ENCODE measurements at regions not wholly inside any gene's neighbourhood (a gene's known extent, or its start where the extent isn't known, plus 50 kb on each side); places are given as distances from the start of the nearest gene placed in this dataset.
"Not testable (repeated sequence)": the region's sequence is repeated elsewhere in the genome, so short reads cannot be mapped to it uniquely, and the experiment has no call there.

DNA sequence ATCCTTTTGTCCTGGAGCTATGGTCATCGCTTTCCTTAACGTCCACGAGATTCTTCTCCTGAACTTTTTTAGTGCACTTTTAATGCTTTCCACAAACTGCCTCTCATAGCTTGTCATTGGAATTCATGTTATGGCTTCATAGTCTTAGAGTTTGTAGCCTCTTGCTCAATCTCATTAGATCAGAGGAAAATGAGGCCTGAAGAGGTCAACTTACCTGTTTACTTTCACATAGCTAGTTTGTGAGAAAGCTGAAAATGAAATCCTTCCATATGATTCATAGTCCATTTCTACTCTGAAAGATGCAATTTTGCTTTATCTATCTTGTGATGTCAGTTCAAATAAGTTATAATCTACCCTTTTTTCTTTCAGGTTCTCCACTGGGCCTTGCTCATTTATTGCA, 1747.2 kb upstream of the RAG2 start:
- intact Hi-C loops (cut with DNase I, micrococcal nuclease): no loop called here
- ATAC-seq (no peak), DNase-seq (no peak)
- ChIA-PET POLR2A (no interaction called here), CTCF (no interaction called here)
- H3K27ac Mint-ChIP-seq: no peak overlapping the region
- peaks cover 16% of the 10 kb centered on the region for H3K9me3 Mint-ChIP-seq (ENCODE audit: low read depth)
- H3K36me3 Mint-ChIP-seq (ENCODE audit: low read depth): no peaks in the 10 kb centered on the region
- H3K4me3 Mint-ChIP-seq: no peak overlapping the region
- H3K27me3 Mint-ChIP-seq: no peaks in the 10 kb centered on the region
- no peaks in the 10 kb centered on the region for H3K4me1 Mint-ChIP-seq

DNA sequence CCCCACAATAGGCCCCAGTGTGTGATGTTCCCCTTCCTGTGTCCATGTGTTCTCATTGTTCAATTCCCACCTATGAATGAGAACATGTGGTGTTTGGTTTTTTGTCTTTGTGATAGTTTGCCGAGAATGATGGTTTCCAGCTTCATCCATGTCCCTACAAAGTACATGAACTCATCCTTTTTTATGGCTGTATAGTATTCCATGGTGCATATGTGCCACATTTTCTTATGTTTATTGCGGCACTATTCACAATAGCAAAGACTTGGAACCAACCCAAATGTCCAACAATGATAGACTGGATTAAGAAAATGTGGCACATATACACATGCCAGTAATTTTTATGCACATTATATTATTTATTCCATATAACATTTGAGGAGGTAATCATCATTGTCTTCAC, 1743.6 kb upstream of the RAG2 start:
- POLR2A ChIA-PET; H3K27me3 Mint-ChIP-seq; CTCF ChIA-PET; H3K4me3 Mint-ChIP-seq; H3K4me1 Mint-ChIP-seq; DNase-seq; intact Hi-C loops (cut with DNase I, micrococcal nuclease); ATAC-seq; H3K36me3 Mint-ChIP-seq (ENCODE audit: low read depth); H3K27ac Mint-ChIP-seq: not testable (repeated sequence)
- peaks cover 11% of the 10 kb centered on the region for H3K9me3 Mint-ChIP-seq (ENCODE audit: low read depth)

DNA sequence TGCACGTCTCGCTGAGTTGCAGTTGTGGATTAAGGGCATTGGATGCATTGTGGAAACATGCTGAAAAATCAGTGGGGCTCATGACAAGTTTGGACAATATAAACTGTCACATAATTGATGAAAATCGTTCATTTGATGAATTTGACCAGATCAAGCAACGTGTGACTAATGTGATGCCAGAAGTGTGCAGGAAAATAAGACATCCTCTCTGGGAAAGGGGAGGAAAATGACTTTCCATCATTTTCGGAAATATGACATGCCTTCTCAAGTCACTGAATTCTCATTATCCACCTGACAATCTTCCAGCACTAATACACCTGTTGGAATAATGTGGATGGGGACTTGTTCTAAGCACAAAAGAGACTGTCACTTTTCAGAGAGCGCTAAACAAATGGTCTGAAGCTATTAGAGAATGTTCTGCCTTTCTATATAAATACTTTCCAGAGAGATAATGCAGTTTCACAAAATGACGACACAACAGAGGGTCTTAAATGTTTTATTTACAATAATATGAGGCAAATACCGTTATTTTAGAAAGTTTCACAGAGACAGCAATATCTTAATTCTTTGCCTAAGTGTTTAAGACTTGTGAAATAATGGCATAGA, 1741.9 kb upstream of the RAG2 start:
- H3K4me1 Mint-ChIP-seq: no peaks in the 10 kb centered on the region
- POLR2A ChIA-PET: no interaction called here
- DNase-seq (no peak), ATAC-seq (no peak)
- no peaks in the 10 kb centered on the region for H3K36me3 Mint-ChIP-seq (ENCODE audit: low read depth)
- H3K27me3 Mint-ChIP-seq: no peaks in the 10 kb centered on the region
- intact Hi-C loops (cut with DNase I, micrococcal nuclease): no loop called here
- H3K27ac Mint-ChIP-seq: no peak overlapping the region
- H3K9me3 Mint-ChIP-seq (ENCODE audit: low read depth): peaks cover 16% of the 10 kb centered on the region
- CTCF ChIA-PET: no interaction called here
- no peak overlapping the region for H3K4me3 Mint-ChIP-seq

DNA sequence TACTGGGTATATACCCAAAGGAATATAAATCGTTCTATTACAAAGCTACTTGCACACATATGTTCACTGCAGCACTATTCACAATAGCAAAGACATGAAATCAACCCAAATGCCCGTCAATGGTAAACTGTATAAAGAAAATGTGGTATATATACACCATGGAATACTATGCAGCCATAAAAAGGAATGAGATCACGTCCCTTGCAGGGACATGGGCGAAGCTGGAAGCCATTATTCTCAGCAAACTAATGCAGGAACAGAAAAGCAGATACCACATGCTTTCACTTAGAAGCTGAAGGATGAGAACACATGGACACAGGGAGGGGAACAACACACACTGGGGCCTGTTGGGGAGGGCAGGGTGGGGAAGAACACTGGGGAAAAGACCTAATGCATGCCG, 1740.0 kb upstream of the RAG2 start:
- intact Hi-C loops (cut with DNase I, micrococcal nuclease); DNase-seq; H3K4me3 Mint-ChIP-seq; H3K27me3 Mint-ChIP-seq; CTCF ChIA-PET; H3K4me1 Mint-ChIP-seq; ATAC-seq; H3K36me3 Mint-ChIP-seq (ENCODE audit: low read depth); H3K27ac Mint-ChIP-seq; POLR2A ChIA-PET: not testable (repeated sequence)
- peaks cover 17% of the 10 kb centered on the region for H3K9me3 Mint-ChIP-seq (ENCODE audit: low read depth)

DNA sequence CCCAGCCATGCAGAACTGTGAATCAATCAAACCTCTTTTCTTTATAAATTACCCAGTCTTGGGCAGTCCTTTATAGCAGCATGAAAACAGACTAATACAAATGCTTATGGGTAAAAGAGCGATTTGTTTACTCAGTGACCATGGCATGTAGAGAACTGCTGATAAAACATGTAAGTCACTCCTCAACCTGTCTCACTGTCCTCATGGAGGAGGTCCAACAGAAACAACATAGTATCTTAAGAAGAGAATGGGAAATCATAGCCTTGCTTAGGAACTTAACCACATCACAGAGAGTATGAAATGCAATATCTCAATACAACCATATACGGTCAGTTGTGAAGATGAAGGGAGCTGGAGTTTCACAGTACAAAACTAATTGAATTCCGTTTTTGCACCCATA, 1734.0 kb upstream of the RAG2 start:
- peaks cover 21% of the 10 kb centered on the region for H3K9me3 Mint-ChIP-seq (ENCODE audit: low read depth)
- ChIA-PET POLR2A (no interaction called here), CTCF (no interaction called here)
- DNase-seq (no peak), ATAC-seq (no peak)
- H3K27ac Mint-ChIP-seq: no peak overlapping the region
- no peaks in the 10 kb centered on the region for H3K27me3 Mint-ChIP-seq
- H3K4me3 Mint-ChIP-seq: no peak overlapping the region
- H3K36me3 Mint-ChIP-seq (ENCODE audit: low read depth): no peaks in the 10 kb centered on the region
- intact Hi-C loops (cut with DNase I, micrococcal nuclease): no loop called here
- H3K4me1 Mint-ChIP-seq: no peaks in the 10 kb centered on the region

DNA sequence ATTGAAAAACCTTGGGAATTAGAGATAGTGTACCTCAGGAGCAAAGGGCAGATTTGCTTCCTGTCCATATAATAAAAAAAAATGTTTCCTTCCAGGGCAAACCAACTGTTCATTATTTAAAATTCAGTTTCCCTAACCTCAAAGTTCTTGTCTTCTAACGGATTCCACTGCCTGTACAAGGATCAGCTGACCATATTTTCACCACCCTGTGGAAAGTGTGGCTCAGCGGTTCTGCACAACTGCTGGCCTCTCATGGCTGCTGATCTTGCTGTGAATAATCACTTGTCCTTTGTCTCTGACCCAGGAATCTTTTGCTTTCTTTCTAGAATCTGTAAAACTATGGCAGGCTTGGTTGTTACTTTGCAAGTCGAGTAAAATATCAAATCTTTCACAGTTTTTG, 1732.5 kb upstream of the RAG2 start:
- Mint-ChIP-seq H3K4me1 (no peaks in the 10 kb centered on the region), H3K27me3 (no peaks in the 10 kb centered on the region), H3K27ac (no peak overlapping the region), H3K4me3 (no peak overlapping the region), H3K9me3 (ENCODE audit: low read depth) (peaks cover 13% of the 10 kb centered on the region), H3K36me3 (ENCODE audit: low read depth) (no peaks in the 10 kb centered on the region)
- DNase-seq: no peak
- no peak for ATAC-seq
- CTCF ChIA-PET: no interaction called here
- intact Hi-C loops (cut with DNase I, micrococcal nuclease): no loop called here
- POLR2A ChIA-PET: no interaction called here

DNA sequence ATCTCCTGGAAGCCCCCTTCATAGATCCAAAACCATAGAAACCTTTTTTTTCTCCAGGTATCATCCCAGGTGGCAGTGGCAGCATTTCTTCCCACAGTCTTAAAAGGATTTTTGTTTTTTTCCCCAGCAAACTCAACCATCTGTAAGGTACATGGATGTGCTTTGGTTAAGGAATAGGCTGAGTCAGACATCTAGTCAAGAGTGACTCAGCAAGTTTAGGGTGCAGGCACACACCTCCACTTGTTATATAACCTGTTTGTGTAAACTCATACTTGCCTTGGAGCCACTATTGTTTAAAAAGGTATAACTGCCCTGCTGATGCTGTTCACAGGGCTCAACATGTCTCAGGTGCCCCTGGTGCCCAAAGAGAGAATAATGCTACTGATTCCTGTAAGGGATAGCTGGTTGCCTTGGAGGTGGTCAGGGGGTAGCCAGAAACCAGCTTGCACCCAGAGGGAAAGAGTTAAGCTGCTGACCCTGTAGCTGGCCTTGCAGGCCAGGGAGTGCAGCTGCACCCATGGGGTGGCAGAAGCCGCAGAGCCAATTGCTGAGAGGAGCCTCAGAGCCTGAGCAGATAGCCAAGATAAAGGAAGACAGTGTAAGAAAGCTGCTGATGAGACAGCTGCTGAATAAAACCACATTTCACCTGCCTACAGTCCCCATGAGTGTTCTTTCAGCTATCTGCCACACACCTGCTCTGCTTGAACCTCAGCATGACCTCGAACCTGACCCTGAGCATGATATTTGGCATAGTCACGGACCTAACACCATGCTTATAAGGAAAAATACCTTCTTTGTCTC, 1726.1 kb upstream of the RAG2 start:
- H3K36me3 Mint-ChIP-seq (ENCODE audit: low read depth): no peaks in the 10 kb centered on the region
- POLR2A ChIA-PET: no interaction called here
- CTCF ChIA-PET: no interaction called here
- no peak overlapping the region for H3K27ac Mint-ChIP-seq
- H3K4me1 Mint-ChIP-seq: no peaks in the 10 kb centered on the region
- intact Hi-C loops (cut with DNase I, micrococcal nuclease): no loop called here
- ATAC-seq (no peak), DNase-seq (no peak)
- no peaks in the 10 kb centered on the region for H3K27me3 Mint-ChIP-seq
- H3K9me3 Mint-ChIP-seq (ENCODE audit: low read depth): peaks cover 17% of the 10 kb centered on the region
- H3K4me3 Mint-ChIP-seq: no peak overlapping the region

DNA sequence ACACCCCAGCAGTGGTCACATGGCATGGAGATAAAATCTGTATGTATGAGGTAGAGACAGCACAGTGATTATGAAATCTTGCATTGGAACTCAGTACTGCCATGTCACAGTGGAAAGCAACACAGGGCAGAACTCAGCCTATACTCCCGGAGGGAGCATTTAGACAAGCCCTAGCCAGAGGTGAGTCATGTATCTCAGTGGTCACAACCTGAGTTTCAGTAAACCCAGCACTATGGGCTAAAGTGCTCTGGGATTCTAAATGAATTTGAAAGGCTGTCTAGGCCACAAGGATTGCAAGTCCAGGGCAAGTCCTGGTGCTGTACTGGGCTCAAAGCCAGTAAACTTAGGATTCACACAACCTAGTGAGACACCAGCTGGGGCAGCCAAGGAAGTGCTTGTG, 1717.1 kb upstream of the RAG2 start:
- intact Hi-C loops (cut with DNase I, micrococcal nuclease): no loop called here
- H3K4me3 Mint-ChIP-seq: no peak overlapping the region
- DNase-seq (no peak), ATAC-seq (no peak)
- CTCF ChIA-PET: no interaction called here
- POLR2A ChIA-PET: no interaction called here
- peaks cover 6% of the 10 kb centered on the region for H3K9me3 Mint-ChIP-seq (ENCODE audit: low read depth)
- no peaks in the 10 kb centered on the region for H3K4me1 Mint-ChIP-seq
- no peak overlapping the region for H3K27ac Mint-ChIP-seq
- H3K27me3 Mint-ChIP-seq: no peaks in the 10 kb centered on the region
- no peaks in the 10 kb centered on the region for H3K36me3 Mint-ChIP-seq (ENCODE audit: low read depth)

DNA sequence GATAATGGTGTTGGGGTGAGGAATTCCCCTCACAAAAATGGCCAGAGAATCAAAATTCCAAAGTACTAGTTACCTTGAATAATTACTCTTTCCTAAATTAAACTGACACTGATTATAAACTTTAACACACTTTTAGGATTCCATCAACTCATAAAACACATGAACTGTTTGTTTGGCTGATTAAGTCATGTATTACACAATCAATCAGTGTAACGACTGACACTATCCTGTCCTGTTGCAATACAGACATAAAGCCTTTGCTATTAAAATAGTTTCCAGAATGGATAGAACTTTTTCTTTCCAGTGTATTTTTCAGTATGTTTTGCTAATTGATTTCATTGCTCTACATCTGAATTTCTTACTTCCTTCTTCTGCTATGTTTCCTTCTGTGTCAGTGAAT, 1709.4 kb upstream of the RAG2 start:
- no peak overlapping the region for H3K27ac Mint-ChIP-seq
- H3K4me1 Mint-ChIP-seq: no peaks in the 10 kb centered on the region
- ATAC-seq (no peak), DNase-seq (no peak)
- intact Hi-C loops (cut with DNase I, micrococcal nuclease): no loop called here
- no peaks in the 10 kb centered on the region for H3K36me3 Mint-ChIP-seq (ENCODE audit: low read depth)
- ChIA-PET POLR2A (no interaction called here), CTCF (no interaction called here)
- no peaks in the 10 kb centered on the region for H3K27me3 Mint-ChIP-seq
- H3K4me3 Mint-ChIP-seq: no peak overlapping the region
- peaks cover 8% of the 10 kb centered on the region for H3K9me3 Mint-ChIP-seq (ENCODE audit: low read depth)

DNA sequence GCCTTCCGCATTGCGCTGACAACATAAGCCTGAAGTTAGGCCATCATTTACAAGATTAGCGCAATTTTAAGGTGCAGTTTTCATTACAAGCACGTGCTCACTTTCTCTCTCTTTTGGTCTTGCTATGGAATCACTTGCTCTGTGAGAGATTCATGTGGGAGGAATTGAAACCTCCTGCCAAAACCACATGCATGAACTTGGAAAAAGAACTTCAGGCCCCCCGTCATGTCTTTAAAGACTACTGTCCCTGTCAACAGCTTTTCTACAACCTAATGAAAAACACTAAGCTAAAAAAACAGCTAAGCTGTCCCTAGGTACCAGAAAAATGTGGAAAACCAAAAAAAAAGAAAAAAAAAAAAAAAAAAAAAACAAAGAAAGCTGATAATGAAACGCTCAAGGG, 1707.6 kb upstream of the RAG2 start:
- Mint-ChIP-seq H3K36me3 (ENCODE audit: low read depth) (no peaks in the 10 kb centered on the region), H3K4me3 (no peak overlapping the region), H3K27me3 (no peaks in the 10 kb centered on the region), H3K9me3 (ENCODE audit: low read depth) (peaks cover 10% of the 10 kb centered on the region), H3K27ac (no peak overlapping the region), H3K4me1 (no peaks in the 10 kb centered on the region)
- ATAC-seq: no peak
- ChIA-PET POLR2A (no interaction called here), CTCF (no interaction called here)
- no peak for DNase-seq
- intact Hi-C loops (cut with DNase I, micrococcal nuclease): no loop called here

DNA sequence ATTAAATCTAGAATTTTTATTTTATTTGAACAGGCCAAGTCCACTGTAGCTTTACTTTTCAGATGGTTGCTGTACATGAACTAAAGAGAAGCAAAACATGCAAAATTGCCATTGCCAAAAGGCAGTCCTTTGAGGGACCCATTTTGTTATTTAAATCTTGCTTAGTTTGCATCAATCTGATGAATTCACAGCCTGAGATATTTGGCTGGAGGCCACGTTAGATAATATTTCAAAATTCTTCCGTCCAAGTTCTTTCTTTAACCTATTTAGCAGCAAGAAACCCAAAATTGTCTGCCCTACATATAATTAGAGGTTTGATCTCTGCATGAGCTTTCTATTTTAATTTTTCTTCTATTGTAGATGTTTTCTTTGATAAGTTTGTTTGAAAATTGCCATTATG, 1706.9 kb upstream of the RAG2 start:
- ChIA-PET POLR2A (no interaction called here), CTCF (no interaction called here)
- intact Hi-C loops (cut with DNase I, micrococcal nuclease): no loop called here
- Mint-ChIP-seq H3K4me1 (no peaks in the 10 kb centered on the region), H3K9me3 (ENCODE audit: low read depth) (peaks cover 11% of the 10 kb centered on the region), H3K4me3 (no peak overlapping the region), H3K36me3 (ENCODE audit: low read depth) (no peaks in the 10 kb centered on the region), H3K27me3 (no peaks in the 10 kb centered on the region), H3K27ac (no peak overlapping the region)
- ATAC-seq: no peak
- DNase-seq: no peak

DNA sequence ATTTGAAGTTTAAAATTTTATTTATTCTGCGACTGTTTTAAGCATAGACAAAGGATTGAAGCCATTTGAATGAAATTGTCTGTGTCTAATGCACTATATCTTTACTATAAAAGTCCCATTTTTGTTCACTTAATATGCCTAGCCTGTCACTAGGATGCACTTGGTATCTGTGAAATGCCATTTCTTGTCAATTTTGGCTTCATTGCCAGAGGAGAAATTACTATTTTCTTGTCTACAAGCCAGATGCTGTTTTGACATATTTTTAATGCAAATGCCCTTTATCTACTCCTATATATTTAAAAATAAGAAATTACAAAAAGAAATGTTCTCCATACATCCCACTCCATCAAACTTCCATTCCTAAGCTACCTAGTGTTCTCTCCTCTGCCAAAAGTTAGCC, 1704.5 kb upstream of the RAG2 start:
- no peaks in the 10 kb centered on the region for H3K4me1 Mint-ChIP-seq
- DNase-seq: no peak
- ChIA-PET POLR2A (no interaction called here), CTCF (no interaction called here)
- H3K4me3 Mint-ChIP-seq: no peak overlapping the region
- no peak overlapping the region for H3K27ac Mint-ChIP-seq
- intact Hi-C loops (cut with DNase I, micrococcal nuclease): no loop called here
- H3K36me3 Mint-ChIP-seq (ENCODE audit: low read depth): no peaks in the 10 kb centered on the region
- ATAC-seq: no peak
- H3K27me3 Mint-ChIP-seq: no peaks in the 10 kb centered on the region
- H3K9me3 Mint-ChIP-seq (ENCODE audit: low read depth): peaks cover 11% of the 10 kb centered on the region

DNA sequence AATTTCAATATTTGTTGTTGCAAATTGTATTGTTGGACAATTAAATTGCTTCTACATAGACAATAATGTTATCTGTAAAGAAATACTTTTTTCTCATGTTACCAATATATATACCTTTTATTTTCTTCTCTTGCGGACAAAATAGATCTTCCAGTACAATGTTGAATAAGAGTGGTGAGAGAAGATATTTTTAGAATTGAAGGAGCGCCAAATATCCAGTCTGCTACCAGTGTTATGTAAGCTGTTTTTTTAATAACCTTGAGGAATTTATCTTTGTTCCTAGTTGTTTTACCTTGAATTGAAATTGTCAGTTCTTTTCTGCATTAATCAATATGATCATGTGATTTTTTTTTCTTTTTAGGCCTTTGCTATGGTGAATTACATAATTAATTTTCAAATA, 1702.5 kb upstream of the RAG2 start:
- intact Hi-C loops (cut with DNase I, micrococcal nuclease): no loop called here
- no peak for DNase-seq
- no peak overlapping the region for H3K27ac Mint-ChIP-seq
- ChIA-PET CTCF (no interaction called here), POLR2A (no interaction called here)
- no peak overlapping the region for H3K4me3 Mint-ChIP-seq
- ATAC-seq: no peak
- H3K9me3 Mint-ChIP-seq (ENCODE audit: low read depth): peaks cover 15% of the 10 kb centered on the region
- no peaks in the 10 kb centered on the region for H3K36me3 Mint-ChIP-seq (ENCODE audit: low read depth)
- no peaks in the 10 kb centered on the region for H3K27me3 Mint-ChIP-seq
- H3K4me1 Mint-ChIP-seq: no peaks in the 10 kb centered on the region
